Stimulated activated CD8-positive, alpha-beta memory T cell treated with anti-CD3 and anti-CD28 coated beads, Interleukin-4, amount 100 ng/mL, for 1 hour (primary cell): ENCODE measurements at regions not wholly inside any gene's neighbourhood (a gene's known extent, or its start where the extent isn't known, plus 50 kb on each side); places are given as distances from the start of the nearest gene placed in this dataset.
"Not testable (repeated sequence)": the region's sequence is repeated elsewhere in the genome, so short reads cannot be mapped to it uniquely, and the experiment has no call there.

ENCODE experiments used
- DNase-seq, 2 donors: peaks; one replicate each; pipeline ENCODE4 v3.0.0-alpha.2; 2020; ENCODE audit warnings: low read depth in 2 of 2, low spot score in 1 of 2

GRCh38 chr14:97028382-97028781 is 231.2 kb downstream of the VRK1 start:
- DNase-seq: no peak

- DNase-seq: no peak
Observed at GRCh38 chr14:97029800-97030199, 232.6 kb downstream of the VRK1 start.

- no peak for DNase-seq
Observed at GRCh38 chr14:97031530-97031929, 234.3 kb downstream of the VRK1 start.

GRCh38 chr14:97033556-97034081 is 236.4 kb downstream of the VRK1 start:
- no peak for DNase-seq

- no peak for DNase-seq
Observed at GRCh38 chr14:97036086-97036852, 239.1 kb downstream of the VRK1 start.

GRCh38 chr14:97039717-97040363 is 242.7 kb downstream of the VRK1 start:
- no peak for DNase-seq

- DNase-seq: no peak
Observed at GRCh38 chr14:97046967-97047366, 249.8 kb downstream of the VRK1 start.

GRCh38 chr14:97052001-97052400 is 254.8 kb downstream of the VRK1 start:
- no peak for DNase-seq

- no peak for DNase-seq
Observed at GRCh38 chr14:97053941-97054340, 256.8 kb downstream of the VRK1 start.

- DNase-seq: no peak
Observed at GRCh38 chr14:97055355-97055754, 258.2 kb downstream of the VRK1 start.

GRCh38 chr14:97056086-97056485 is 258.9 kb downstream of the VRK1 start:
- DNase-seq: no peak

- no peak for DNase-seq
Observed at GRCh38 chr14:97057238-97058073, 260.3 kb downstream of the VRK1 start.

GRCh38 chr14:97058074-97058467 is 260.9 kb downstream of the VRK1 start:
- DNase-seq: no peak

- DNase-seq: no peak
Observed at GRCh38 chr14:97058589-97058988, 261.4 kb downstream of the VRK1 start.

GRCh38 chr14:97061198-97061597 is 264.0 kb downstream of the VRK1 start:
- DNase-seq: no peak

GRCh38 chr14:97061714-97062113 is 264.5 kb downstream of the VRK1 start:
- DNase-seq: no peak

GRCh38 chr14:97065305-97066067 is 268.3 kb downstream of the VRK1 start:
- DNase-seq: no peak

GRCh38 chr14:97066068-97066899 is 269.1 kb downstream of the VRK1 start:
- no peak for DNase-seq

- not testable (repeated sequence) for DNase-seq
Observed at GRCh38 chr14:97068293-97068692, 271.1 kb downstream of the VRK1 start.

- DNase-seq: no peak
Observed at GRCh38 chr14:97070259-97070658, 273.1 kb downstream of the VRK1 start.
